A172 (cell line): ENCODE measurements at regions not wholly inside any gene's neighbourhood (a gene's known extent, or its start where the extent isn't known, plus 50 kb on each side); places are given as distances from the start of the nearest gene placed in this dataset.

Experiments
- DNase-seq: peaks from one replicate; pipeline ENCODE4 v3.0.0-alpha.2; 2015; ENCODE audit warnings: low spot score

DNA sequence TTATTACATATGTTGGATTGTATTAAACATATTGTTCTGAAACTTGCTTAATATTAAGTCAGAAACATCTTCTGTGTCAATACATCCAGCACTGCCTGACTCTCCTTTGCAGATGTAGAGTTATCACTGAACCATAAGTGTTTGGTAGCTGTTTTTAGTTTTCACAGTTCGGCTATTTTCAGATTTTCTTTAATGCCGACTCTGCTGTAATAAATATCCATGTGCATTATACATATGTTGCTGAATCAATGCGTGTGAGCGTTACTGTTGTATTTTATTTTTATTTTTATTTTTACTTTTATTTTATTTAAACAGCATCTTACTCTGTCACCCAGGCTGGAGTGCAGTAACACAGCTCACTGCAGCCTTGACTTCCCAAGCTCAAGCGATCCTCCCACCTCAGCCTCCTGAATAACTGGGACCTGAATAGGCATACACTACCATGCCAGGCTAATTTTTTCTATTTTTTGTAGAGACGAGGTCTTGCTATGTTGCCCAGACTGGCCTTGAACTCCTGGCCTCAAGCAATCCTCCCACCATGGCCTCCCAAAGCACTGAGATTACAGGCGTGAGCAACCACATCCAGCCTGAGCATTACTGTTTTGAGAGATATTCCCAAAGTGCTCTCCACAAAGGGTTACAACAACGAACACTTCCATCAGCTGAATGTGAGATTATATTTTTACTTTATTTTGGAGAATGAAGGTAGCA, 50.7 kb upstream of the NOCT start:
- no peak for DNase-seq

GRCh38 chr4:138963412-138963811, 52.2 kb upstream of the NOCT start:
- no peak for DNase-seq

GRCh38 chr4:138961664-138962063, 53.9 kb upstream of the NOCT start:
- DNase-seq: no peak

DNA sequence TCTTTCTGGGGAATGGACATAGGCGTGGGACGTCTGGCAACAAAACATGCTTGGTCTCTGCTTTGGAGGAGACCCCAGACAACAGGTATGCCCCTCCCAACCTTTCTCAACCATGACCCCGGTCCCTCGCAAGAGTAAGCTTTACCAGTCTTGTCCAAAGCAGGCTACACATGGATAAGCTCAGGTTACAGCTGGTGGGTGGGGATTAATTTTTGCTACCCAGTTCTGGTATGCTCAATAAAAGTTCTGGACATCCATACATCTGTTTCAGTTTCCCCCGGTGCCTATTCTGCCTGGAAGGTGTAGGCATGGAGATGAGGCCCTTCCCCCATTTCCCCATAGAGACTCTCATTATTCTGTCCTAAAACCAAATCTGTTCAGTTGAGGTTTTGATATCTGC, 54.5 kb upstream of the NOCT start:
- DNase-seq: no peak

GRCh38 chr4:138960175-138960710, 55.3 kb upstream of the NOCT start:
- no peak for DNase-seq

GRCh38 chr4:138959097-138959815, 56.3 kb upstream of the NOCT start:
- no peak for DNase-seq

GRCh38 chr4:138958519-138958918, 57.1 kb upstream of the NOCT start:
- DNase-seq: no peak

- DNase-seq: no peak
Measured at GRCh38 chr4:138957302-138957701, 58.3 kb upstream of the NOCT start.

DNA sequence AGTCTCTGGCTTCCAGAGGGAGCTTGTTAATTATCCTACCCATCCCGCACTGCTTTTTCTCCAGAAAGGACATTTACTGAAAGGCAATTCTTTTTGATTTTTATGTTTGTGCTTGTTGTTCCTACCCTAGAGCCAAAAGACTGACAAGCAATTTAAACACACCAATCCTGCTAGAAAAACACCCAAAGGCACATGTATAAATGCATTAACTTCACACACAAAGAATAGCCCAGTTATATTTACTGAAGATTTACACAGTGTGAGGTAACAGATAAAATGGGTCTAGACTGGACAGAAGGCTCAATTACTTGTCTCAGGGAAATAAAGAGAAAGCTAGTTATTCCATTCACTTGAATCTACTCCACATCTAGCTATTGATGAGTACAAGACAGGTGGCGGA, 61.2 kb upstream of the NOCT start:
- no peak for DNase-seq

DNA sequence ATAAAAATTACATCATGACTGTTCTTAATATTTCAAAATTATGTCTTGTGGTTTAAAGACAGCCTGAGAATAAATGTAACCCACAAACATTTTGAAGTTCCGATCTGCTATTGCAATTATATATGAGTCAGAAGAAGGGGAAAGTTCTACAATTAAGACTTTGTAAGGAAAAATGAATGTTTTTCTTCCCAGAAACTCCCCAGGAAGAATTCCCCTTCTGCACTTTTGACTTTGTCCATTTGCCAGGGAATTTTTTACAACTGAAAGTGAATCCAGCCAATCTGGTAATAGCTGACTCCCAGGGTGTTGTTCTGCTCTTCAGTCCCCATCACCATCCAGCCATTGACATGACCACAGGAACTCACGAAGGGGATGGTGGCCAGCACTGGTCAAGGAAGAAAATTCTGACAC, 61.6 kb upstream of the NOCT start:
- DNase-seq: peak; percentile 91

GRCh38 chr4:138952411-138952810, 63.2 kb upstream of the NOCT start:
- DNase-seq: peak; percentile 49

DNA sequence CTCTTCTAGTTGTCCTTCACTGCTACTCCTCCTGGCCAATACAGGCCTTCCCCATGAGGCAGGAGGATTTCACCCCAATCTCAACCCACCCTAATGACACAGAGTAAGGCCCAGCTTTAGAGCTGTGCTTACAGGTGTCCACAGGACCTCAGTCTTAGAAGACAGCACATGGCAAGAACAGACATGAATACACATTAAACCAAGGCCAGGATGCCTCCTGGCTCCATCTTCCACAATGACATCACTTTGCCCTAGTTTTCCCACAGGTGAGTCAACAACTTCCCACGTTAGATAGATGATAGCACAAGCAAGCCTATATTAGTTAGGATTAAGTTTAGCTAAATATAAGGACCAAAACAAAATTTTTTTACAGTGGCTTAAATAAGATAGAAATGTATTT, 63.8 kb upstream of the NOCT start:
- no peak for DNase-seq

GRCh38 chr4:138949866-138950265, 65.7 kb upstream of the NOCT start:
- DNase-seq: no peak

GRCh38 chr4:138948918-138949317, 66.7 kb upstream of the NOCT start:
- no peak for DNase-seq

DNA sequence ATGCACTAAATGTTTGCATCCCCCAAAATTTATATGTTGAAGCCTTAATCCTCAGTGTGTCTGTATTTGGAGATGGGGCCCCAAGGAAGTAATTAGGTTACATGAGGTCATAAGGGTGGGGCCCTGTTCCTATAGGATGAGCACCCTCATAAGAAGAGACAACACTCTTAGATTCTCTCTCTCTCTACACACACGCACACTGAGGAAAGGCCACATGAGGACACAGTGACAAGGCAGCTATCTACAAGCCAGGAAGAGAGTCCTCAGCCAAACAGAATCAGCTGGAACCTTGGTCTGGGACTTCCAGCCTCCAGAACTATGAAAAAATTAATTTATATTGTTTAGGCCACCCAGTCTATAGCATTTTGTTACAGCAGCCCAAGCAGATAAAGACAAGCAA, 69.3 kb upstream of the NOCT start:
- DNase-seq: no peak

GRCh38 chr4:138945840-138946239, 69.7 kb upstream of the NOCT start:
- no peak for DNase-seq

DNA sequence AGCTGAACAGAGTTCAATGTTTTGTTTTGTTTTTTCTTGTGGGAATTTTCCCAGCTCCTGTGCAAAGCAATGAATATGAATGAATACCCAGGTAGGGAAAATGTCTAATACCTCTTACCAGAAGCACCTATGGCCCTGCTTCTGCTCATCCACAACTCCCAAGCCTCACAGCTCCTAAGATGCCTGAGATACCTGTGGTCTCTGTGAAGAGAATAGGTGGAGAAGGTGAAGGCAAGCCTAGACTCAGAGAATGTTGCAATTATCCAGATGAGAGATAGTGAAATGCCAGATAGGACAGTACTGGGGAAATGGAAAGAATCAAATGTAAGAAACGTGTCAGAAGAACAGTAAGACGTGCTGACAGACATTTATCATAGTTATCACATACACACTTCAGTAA, 70.2 kb upstream of the NOCT start:
- no peak for DNase-seq

- DNase-seq: no peak
Measured at GRCh38 chr4:138943893-138944292, 71.7 kb upstream of the NOCT start.

DNA sequence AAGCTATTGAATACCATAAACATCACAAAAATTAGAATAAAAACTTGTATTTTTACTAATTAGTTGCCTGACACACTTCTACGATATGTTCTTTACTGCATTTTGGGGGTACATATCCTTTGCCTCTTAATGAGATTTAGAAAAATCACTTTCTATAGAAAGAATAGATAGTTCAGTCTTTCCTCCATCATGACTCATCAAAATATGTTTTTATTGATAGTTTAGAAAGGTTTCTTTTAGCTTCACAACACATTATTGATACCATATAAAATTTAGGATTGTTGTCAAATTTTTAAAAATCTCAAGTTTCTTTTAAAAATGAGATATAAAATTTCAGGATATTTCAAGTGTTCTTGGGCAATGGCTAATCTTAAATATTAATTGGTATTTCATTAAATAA, 74.5 kb upstream of the NOCT start:
- DNase-seq: no peak

DNA sequence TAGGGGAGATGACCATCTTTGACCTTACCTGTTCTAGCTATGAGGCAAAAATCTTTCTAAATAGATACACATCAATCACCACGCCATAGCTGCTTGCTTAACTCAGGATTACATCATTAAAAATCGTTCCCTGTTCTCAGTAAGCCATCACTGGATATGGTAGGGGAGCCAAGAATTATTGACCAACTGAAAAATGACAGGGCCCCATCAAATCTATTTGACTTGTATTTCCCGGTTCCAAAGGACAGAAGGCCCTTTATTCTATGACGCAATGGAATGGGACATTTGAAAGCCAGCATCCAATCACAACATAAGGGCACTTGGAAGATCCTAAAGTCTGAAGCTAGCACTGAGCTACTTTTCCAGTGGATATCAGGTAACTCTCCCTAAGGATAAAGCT, 75.6 kb upstream of the NOCT start:
- no peak for DNase-seq

GRCh38 chr4:138938366-138938690, 77.3 kb upstream of the NOCT start:
- DNase-seq: peak; percentile 45

DNA sequence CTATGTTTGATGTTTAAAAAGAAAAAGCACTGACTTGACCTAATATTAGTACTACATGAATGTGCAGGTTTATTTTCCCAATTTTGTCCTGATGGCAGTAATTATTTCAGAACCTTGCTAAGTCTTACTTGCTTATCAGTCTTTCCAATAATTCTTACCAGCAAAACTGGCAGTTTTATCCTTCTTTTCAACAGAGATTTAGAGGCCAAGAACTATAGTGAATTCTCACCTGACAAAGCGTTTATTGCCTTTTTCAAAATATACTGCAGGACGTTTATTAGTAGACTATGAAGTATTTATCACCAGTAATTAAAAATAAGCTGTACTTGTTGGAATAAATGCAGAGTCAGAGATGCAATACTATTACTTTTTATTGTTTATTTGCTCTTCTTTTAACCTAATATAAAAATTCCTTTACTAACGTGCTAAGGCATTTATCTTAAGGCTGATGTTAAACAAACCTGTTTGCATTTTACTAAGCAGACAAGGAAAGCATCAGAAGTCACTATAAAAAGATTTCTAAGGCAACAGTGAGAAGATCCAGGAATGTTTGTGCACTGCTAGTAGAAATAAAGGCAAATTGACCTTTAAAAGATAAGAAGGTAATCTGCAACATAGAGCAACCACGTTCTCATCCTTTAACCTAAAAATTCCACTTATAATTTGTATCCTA, 80.3 kb upstream of the NOCT start:
- no peak for DNase-seq

GRCh38 chr4:138927072-138927471, 88.5 kb upstream of the NOCT start:
- no peak for DNase-seq
